HEK293 (cell line): ENCODE measurements at regions not wholly inside any gene's neighbourhood (a gene's known extent, or its start where the extent isn't known, plus 50 kb on each side); places are given as distances from the start of the nearest gene placed in this dataset.

ENCODE experiments used
- CTCF ChIP-seq: fragments of 450-650 bp; formaldehyde crosslinking; IDR thresholded peaks from 2 replicates; pipeline ENCODE4 v1.5.1; 2016; ENCODE audit warnings: missing biosample characterization, missing genetic modification characterization
- GFI1B ChIP-seq: fragments of 450-650 bp; formaldehyde crosslinking; IDR thresholded peaks from 2 replicates; pipeline ENCODE4 v1.5.1; 2016; ENCODE audit warnings: missing biosample characterization, missing genetic modification characterization
- KLF7 ChIP-seq: fragments of 450-650 bp; formaldehyde crosslinking; IDR thresholded peaks from 2 replicates; pipeline ENCODE4 v1.5.1; 2016; ENCODE audit warnings: missing biosample characterization, missing genetic modification characterization, borderline replicate concordance
- REPIN1 ChIP-seq: fragments of 450-650 bp; formaldehyde crosslinking; IDR thresholded peaks from 2 replicates; pipeline ENCODE4 v1.5.1; 2017; ENCODE audit warnings: missing biosample characterization, missing genetic modification characterization, low read depth
- ZFP37 ChIP-seq: fragments of 450-650 bp; formaldehyde crosslinking; IDR thresholded peaks from 2 replicates; pipeline ENCODE4 v1.5.1; 2016; ENCODE audit warnings: missing biosample characterization, missing genetic modification characterization
- ZNF138 ChIP-seq: fragments of 450-650 bp; formaldehyde crosslinking; IDR thresholded peaks from 2 replicates; pipeline ENCODE4 v1.5.1; 2016; ENCODE audit warnings: missing biosample characterization, missing genetic modification characterization, borderline replicate concordance
- ZNF274 ChIP-seq, 2 experiments: fragments of 200-500 bp in 1 of 2; fragments of 450-650 bp in 1 of 2; sonication (Bioruptor generic) in 1 of 2; formaldehyde crosslinking in 1 of 2; IDR thresholded peaks; 2 replicates each; pipeline versions ENCODE4 v1.5.1 to v1.6.1; 2014 to 2016; ENCODE audit warnings: borderline replicate concordance in 1 of 2, inconsistent platforms in 1 of 2, low read length in 1 of 2, missing biosample characterization in 1 of 2, missing genetic modification characterization in 1 of 2
- ZNF280D ChIP-seq: fragments of 450-650 bp; formaldehyde crosslinking; IDR thresholded peaks from 2 replicates; pipeline ENCODE4 v1.5.1; 2016; ENCODE audit warnings: missing biosample characterization, missing genetic modification characterization

- TF ChIP-seq CTCF (tag by site-specific recombination) (no peak), KLF7 (tag by site-specific recombination) (no peak), GFI1B (tag by site-specific recombination) (no peak), ZFP37 (tag by site-specific recombination) (no peak), REPIN1 (tag by site-specific recombination) (no peak), ZNF138 (tag by site-specific recombination) (no peak), ZNF280D (tag by site-specific recombination) (no peak), ZNF274 (IDR thresholded peaks at IDR 0.05; ENCODE audit: low read length) (no peak), ZNF274 (tag by site-specific recombination; IDR thresholded peaks at IDR 0.05; ENCODE audit: borderline replicate concordance) (no peak)
Measured at GRCh38 chr7:33853361-33854062, 51.8 kb upstream of the BMPER start.
